ENCODE measurements at regions not wholly inside any gene's neighbourhood (a gene's known extent, or its start where the extent isn't known, plus 50 kb on each side); places are given as distances from the start of the nearest gene placed in this dataset.
"Not testable (repeated sequence)": the region's sequence is repeated elsewhere in the genome, so short reads cannot be mapped to it uniquely, and the experiment has no call there.

GRCh38 chr14:37650356-37651037 is 55.1 kb downstream of the TTC6 start:
- in situ Hi-C loops (cut with HindIII; ENCODE audit: low sequenced_read_pairs): no loop called here

GRCh38 chr14:37652042-37652441 is 56.6 kb downstream of the TTC6 start:
- in situ Hi-C loops (cut with HindIII; ENCODE audit: low sequenced_read_pairs): no loop called here

GRCh38 chr14:37655418-37655817 is 60.0 kb downstream of the TTC6 start:
- in situ Hi-C loops (cut with HindIII; ENCODE audit: low sequenced_read_pairs): no loop called here

GRCh38 chr14:37658156-37658555 is 62.7 kb downstream of the TTC6 start:
- in situ Hi-C loops (cut with HindIII; ENCODE audit: low sequenced_read_pairs): no loop called here

- in situ Hi-C loops (cut with HindIII; ENCODE audit: low sequenced_read_pairs): no loop called here
Measured at GRCh38 chr14:37663498-37663897, 68.1 kb downstream of the TTC6 start.

GRCh38 chr14:37665479-37665878 is 70.0 kb downstream of the TTC6 start:
- in situ Hi-C loops (cut with HindIII; ENCODE audit: low sequenced_read_pairs): no loop called here

- in situ Hi-C loops (cut with HindIII; ENCODE audit: low sequenced_read_pairs): no loop called here
Measured at GRCh38 chr14:37665951-37666350, 70.5 kb downstream of the TTC6 start.

- in situ Hi-C loops (cut with HindIII; ENCODE audit: low sequenced_read_pairs): no loop called here
Measured at GRCh38 chr14:37668646-37669045, 73.2 kb downstream of the TTC6 start.

- in situ Hi-C loops (cut with HindIII; ENCODE audit: low sequenced_read_pairs): no loop called here
Measured at GRCh38 chr14:37669242-37669641, 73.8 kb downstream of the TTC6 start.

- in situ Hi-C loops (cut with HindIII; ENCODE audit: low sequenced_read_pairs): no loop called here
Measured at GRCh38 chr14:37673439-37673838, 78.0 kb downstream of the TTC6 start.

GRCh38 chr14:37678916-37679315 is 83.5 kb downstream of the TTC6 start:
- in situ Hi-C loops (cut with HindIII; ENCODE audit: low sequenced_read_pairs): no loop called here

- in situ Hi-C loops (cut with HindIII; ENCODE audit: low sequenced_read_pairs): no loop called here
Measured at GRCh38 chr14:37681486-37681885, 86.1 kb downstream of the TTC6 start.

- in situ Hi-C loops (cut with HindIII; ENCODE audit: low sequenced_read_pairs): not testable (repeated sequence)
Measured at GRCh38 chr14:37692680-37693079, 97.3 kb downstream of the TTC6 start.

- in situ Hi-C loops (cut with HindIII; ENCODE audit: low sequenced_read_pairs): not testable (repeated sequence)
Measured at GRCh38 chr14:37693420-37693819, 98.0 kb downstream of the TTC6 start.

- in situ Hi-C loops (cut with HindIII; ENCODE audit: low sequenced_read_pairs): no loop called here
Measured at GRCh38 chr14:37695866-37696265, 100.4 kb downstream of the TTC6 start.

GRCh38 chr14:37697489-37698121 is 102.2 kb downstream of the TTC6 start:
- in situ Hi-C loops (cut with HindIII; ENCODE audit: low sequenced_read_pairs): no loop called here

- in situ Hi-C loops (cut with HindIII; ENCODE audit: low sequenced_read_pairs): no loop called here
Measured at GRCh38 chr14:37698840-37699777, 103.7 kb downstream of the TTC6 start.

GRCh38 chr14:37707716-37708115 is 112.3 kb downstream of the TTC6 start:
- in situ Hi-C loops (cut with HindIII; ENCODE audit: low sequenced_read_pairs): no loop called here

GRCh38 chr14:37708481-37708880 is 113.1 kb downstream of the TTC6 start:
- in situ Hi-C loops (cut with HindIII; ENCODE audit: low sequenced_read_pairs): no loop called here

GRCh38 chr14:37709419-37710195 is 114.2 kb downstream of the TTC6 start:
- in situ Hi-C loops (cut with HindIII; ENCODE audit: low sequenced_read_pairs): no loop called here

- in situ Hi-C loops (cut with HindIII; ENCODE audit: low sequenced_read_pairs): no loop called here
Measured at GRCh38 chr14:37711356-37711830, 116.0 kb downstream of the TTC6 start.
